ENCODE measurements at regions not wholly inside any gene's neighbourhood (a gene's known extent, or its start where the extent isn't known, plus 50 kb on each side); places are given as distances from the start of the nearest gene placed in this dataset.
"Not testable (repeated sequence)": the region's sequence is repeated elsewhere in the genome, so short reads cannot be mapped to it uniquely, and the experiment has no call there.

GRCh38 chrX:73965833-73966232 is 113.3 kb upstream of the XIST start:
- intact Hi-C loops (cut with DNase I; ENCODE audit: low total_unique reads), result no loop called here
- WGBS, 2 donors, result 39 to 76% methylated on average over 2 of the region's 2 CpGs
- DNase-seq (ENCODE audit: low spot score in 2 of 2), result no peak
- no peak overlapping the region for H3K4me3 ChIP-seq (ENCODE audit: low read depth, poor library complexity, severe bottlenecking)
- TF ChIP-seq POLR2A (IDR thresholded peaks at IDR 0.05), result no peak
- TF ChIP-seq CTCF (IDR thresholded peaks at IDR 0.05), result no peak

- intact Hi-C loops (cut with DNase I; ENCODE audit: low total_unique reads), result no loop called here
- no peak for TF ChIP-seq CTCF (IDR thresholded peaks at IDR 0.05)
- no peak for TF ChIP-seq POLR2A (IDR thresholded peaks at IDR 0.05)
- DNase-seq (ENCODE audit: low spot score in 2 of 2), result no peak
- H3K4me3 ChIP-seq (ENCODE audit: low read depth, poor library complexity, severe bottlenecking), result no peak overlapping the region
- WGBS, 2 donors, result 91 to 100% methylated on average over 1 of the region's 1 CpG
Observed at GRCh38 chrX:73964579-73964978, 112.1 kb upstream of the XIST start.

- intact Hi-C loops (cut with DNase I; ENCODE audit: low total_unique reads), result no loop called here
- TF ChIP-seq POLR2A (IDR thresholded peaks at IDR 0.05), result no peak
- TF ChIP-seq CTCF (IDR thresholded peaks at IDR 0.05), result no peak
- no peak overlapping the region for H3K4me3 ChIP-seq (ENCODE audit: low read depth, poor library complexity, severe bottlenecking)
- DNase-seq (ENCODE audit: low spot score in 2 of 2), result no peak
- 91 to 92% methylated on average over 9 of the region's 9 CpGs for WGBS, 2 donors
Observed at GRCh38 chrX:73963682-73964081, 111.2 kb upstream of the XIST start.

- no peak for DNase-seq (ENCODE audit: low spot score in 2 of 2)
- WGBS, 2 donors, result 66 to 96% methylated on average over 8 of the region's 8 CpGs
Observed at GRCh38 chrX:73962948-73963347, 110.4 kb upstream of the XIST start.

GRCh38 chrX:73961867-73962266 is 109.4 kb upstream of the XIST start:
- intact Hi-C loops (cut with DNase I; ENCODE audit: low total_unique reads); H3K4me3 ChIP-seq (ENCODE audit: low read depth, poor library complexity, severe bottlenecking); DNase-seq (ENCODE audit: low spot score in 2 of 2): not testable (repeated sequence)
- WGBS, 2 donors, result 93 to 96% methylated on average over 6 of the region's 6 CpGs

More at GRCh38 chrX:73962948-73963347, 110.4 kb upstream of the XIST start:
- intact Hi-C loops (cut with DNase I; ENCODE audit: low total_unique reads), result no loop called here
- TF ChIP-seq CTCF (IDR thresholded peaks at IDR 0.05), result no peak
- TF ChIP-seq POLR2A (IDR thresholded peaks at IDR 0.05), result no peak
- no peak overlapping the region for H3K4me3 ChIP-seq (ENCODE audit: low read depth, poor library complexity, severe bottlenecking)

GRCh38 chrX:73944563-73944908 is 92.0 kb upstream of the XIST start:
- peak overlapping the region; percentile 45 for H3K4me3 ChIP-seq (ENCODE audit: low read depth, poor library complexity, severe bottlenecking)
- DNase-seq (ENCODE audit: low spot score in 2 of 2), result no peak
- TF ChIP-seq POLR2A (IDR thresholded peaks at IDR 0.05), result no peak
- no peak for TF ChIP-seq CTCF (IDR thresholded peaks at IDR 0.05)
- 0% methylated on average over 8 of the region's 8 CpGs for WGBS, 2 donors
- intact Hi-C loops (cut with DNase I; ENCODE audit: low total_unique reads), result no loop called here
